Right ventricle myocardium superior (tissue), 1 donor: ENCODE measurements at regions not wholly inside any gene's neighbourhood (a gene's known extent, or its start where the extent isn't known, plus 50 kb on each side); places are given as distances from the start of the nearest gene placed in this dataset.

Experiments used
- ATAC-seq: fragments of 200-7000 bp; cut with Tn5 transposase; one replicate; pipeline ENCODE4 v1.9.1; 2020; ENCODE audit warnings: mild to moderate bottlenecking; ENCODE audit not compliant: poor library complexity
- DNase-seq: peaks from one replicate; pipeline ENCODE4 v3.0.0-alpha.2; 2020
- intact Hi-C: fragments of 100-400 bp; cut with DNase I; formaldehyde crosslinking; loops from one replicate; pipeline ENCODE4 v1.11.2; 2022
- donor health status: DM: no; HTN: yes; CAD: no; lungs with severe emphysema.

- DNase-seq (no peak), ATAC-seq (no peak)
- intact Hi-C loops, result no loop called here
Measured at GRCh38 chr2:160700021-160700814, 206.6 kb upstream of the RBMS1 start.

DNA sequence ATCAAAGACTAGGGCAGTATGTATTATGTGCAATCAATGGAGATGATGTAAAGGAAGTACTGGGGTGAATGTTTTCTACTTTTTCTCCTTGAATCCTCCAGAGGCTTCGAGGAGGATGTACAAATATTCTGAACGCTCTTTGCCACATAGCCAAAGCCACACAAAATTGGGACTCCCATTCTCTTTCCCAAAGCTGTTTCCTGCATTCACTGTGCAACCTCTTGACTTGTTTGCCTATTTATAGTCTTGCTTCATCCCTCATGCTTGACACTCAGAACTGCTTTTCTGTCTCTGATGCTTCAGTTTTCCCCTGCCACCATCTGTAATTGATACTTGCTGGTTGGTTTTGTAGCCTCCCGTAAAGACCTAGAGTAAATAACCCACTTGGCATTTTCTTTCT is 208.2 kb upstream of the RBMS1 start:
- ATAC-seq (no peak), DNase-seq (no peak)
- intact Hi-C loops, result no loop called here

DNA sequence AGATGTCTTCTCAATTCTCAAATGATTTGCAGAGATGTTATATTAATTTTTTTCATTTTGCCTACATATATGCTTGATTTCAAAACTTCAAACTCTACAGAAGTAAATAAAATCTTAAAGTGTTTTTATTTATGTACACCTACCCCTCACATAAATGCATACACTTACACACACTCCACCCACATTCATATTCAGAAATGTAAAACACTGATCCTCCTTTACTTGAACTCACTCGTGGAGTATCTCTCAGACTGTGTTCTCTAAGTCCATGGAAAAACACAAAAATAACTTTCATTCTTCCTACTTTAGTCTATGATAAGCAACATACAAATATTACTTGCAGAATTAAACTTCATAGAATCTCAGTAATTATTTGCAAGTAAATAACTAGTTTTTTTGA is 209.1 kb upstream of the RBMS1 start:
- no peak for DNase-seq
- intact Hi-C loops, result no loop called here
- no peak for ATAC-seq

- peak; percentile 58 for ATAC-seq
Measured at GRCh38 chr2:160703648-160704585, 210.3 kb upstream of the RBMS1 start.

DNA sequence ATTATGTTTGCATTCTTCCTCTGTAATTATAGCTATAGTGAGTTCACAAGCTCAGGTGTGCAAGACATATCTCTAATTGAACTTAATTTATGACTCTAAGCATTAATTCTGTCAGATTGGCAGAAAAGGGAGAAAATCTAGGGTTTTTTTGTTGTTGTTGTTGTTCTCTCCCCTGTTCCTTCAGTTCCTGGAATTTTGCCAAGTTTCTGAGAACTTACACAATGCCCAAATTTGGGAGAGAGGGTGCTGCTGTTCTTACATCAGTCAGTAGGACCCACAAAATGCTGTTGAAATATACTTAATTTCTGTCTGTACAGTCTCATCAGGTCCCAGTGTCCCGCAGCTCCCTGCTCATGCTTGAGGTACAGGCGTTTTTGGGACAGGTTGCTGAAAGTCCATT is 221.8 kb upstream of the RBMS1 start:
- intact Hi-C loops, result no loop called here
- ATAC-seq (no peak), DNase-seq (no peak)

More at GRCh38 chr2:160703648-160704585, 210.3 kb upstream of the RBMS1 start:
- intact Hi-C loops, result no loop called here
- DNase-seq, result no peak

GRCh38 chr2:160719116-160719515 is 225.5 kb upstream of the RBMS1 start:
- ATAC-seq, result no peak
- intact Hi-C loops, result no loop called here

GRCh38 chr2:160720098-160720497 is 226.5 kb upstream of the RBMS1 start:
- intact Hi-C loops, result no loop called here
- ATAC-seq (no peak), DNase-seq (no peak)

More at GRCh38 chr2:160719116-160719515, 225.5 kb upstream of the RBMS1 start:
- DNase-seq, result no peak

DNA sequence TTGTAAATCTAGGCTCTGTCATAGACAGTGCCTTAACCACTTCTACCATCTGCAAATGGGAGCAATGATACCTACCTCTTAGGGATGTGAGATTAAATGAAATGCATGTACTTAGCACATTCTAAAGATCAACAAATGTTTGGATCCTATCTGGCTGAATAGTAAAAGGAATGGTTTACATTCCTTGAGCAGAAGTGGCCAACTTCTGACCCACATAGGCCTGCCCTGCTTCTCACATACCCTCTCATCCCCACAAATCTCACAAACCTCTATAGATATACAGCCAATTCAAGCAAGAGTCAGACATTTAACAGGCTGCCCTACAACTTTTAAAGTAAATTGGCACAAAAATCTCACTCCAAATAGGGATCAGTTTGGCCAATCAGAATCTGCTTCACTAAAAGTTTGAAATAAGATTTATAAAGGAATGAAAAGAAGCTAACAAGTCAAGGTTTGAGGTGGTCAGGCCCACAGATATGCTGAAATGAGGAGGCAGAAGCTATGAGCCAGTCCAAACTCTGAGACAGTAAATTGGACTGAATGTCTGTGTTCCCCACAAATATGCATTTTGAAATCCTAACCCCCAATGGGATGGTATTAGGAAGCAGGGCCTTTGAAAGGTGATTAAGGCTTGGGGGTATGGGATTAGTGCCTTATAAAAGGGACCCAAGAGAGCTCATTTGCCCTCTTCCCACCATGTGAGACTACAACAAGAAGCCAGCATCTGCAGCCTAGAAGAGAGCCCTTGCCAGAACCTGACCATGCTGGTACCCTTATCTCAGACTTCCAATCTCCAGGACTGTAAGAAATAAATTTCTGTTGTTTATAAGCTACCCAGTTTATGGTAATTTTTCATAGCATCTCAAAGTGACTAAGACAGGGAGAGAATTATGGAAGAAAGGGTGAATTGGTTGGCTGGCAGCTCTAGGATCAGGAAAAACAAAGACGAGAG is 227.8 kb upstream of the RBMS1 start:
- intact Hi-C loops, result no loop called here
- ATAC-seq (no peak), DNase-seq (no peak)

DNA sequence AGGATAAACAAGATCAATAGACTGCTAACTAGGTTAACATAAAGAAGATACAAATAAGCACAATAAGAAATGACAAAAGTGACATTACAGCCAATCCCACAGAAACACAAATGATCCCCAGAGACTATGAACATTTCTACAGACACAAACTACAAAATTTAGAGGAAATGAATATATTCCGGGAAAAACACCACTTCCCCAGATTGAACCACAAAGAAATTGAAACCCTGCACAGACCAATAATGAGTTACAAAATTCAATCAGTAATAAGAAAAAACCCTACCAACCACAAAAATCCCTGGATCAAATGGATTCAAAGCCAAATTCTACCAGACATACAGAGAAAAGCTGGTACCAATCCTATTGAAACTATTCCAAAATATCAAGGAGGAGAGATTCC is 232.4 kb upstream of the RBMS1 start:
- no peak for ATAC-seq
- DNase-seq, result no peak
- intact Hi-C loops, result no loop called here

GRCh38 chr2:160730296-160730995 is 236.8 kb upstream of the RBMS1 start:
- DNase-seq (no peak), ATAC-seq (no peak)
- intact Hi-C loops, result no loop called here

- no peak for DNase-seq
- intact Hi-C loops, result no loop called here
- no peak for ATAC-seq
Measured at GRCh38 chr2:160731415-160731814, 237.8 kb upstream of the RBMS1 start.

- ATAC-seq, result no peak
- intact Hi-C loops, result no loop called here
- DNase-seq, result no peak
Measured at GRCh38 chr2:160731856-160732255, 238.2 kb upstream of the RBMS1 start.

DNA sequence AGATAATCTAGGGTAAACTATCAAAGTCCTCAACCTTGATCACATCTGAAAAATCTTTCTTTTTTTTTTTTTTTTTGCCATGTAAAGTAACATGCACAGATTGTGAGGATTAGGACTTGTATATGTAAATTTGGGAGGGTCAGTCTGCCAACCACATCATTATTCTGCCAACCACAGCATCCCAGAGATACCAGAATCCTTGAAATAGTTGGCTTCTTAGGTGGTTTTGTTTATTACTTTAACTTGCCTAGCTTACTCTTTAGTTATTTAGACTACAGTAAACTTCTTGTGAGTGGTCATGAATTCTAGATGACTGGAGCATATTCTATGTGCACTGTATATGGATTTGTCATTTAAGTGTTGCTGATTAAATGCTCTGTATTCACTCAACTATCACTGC is 242.1 kb upstream of the RBMS1 start:
- DNase-seq (no peak), ATAC-seq (no peak)
- intact Hi-C loops, result no loop called here

- DNase-seq, result no peak
- ATAC-seq, result no peak
- intact Hi-C loops, result no loop called here
Measured at GRCh38 chr2:160736148-160737028, 242.8 kb upstream of the RBMS1 start.

GRCh38 chr2:160737247-160737646 is 243.6 kb upstream of the RBMS1 start:
- intact Hi-C loops, result no loop called here
- ATAC-seq (no peak), DNase-seq (no peak)

GRCh38 chr2:160741271-160741670 is 247.7 kb upstream of the RBMS1 start:
- intact Hi-C loops, result no loop called here
- no peak for DNase-seq
- ATAC-seq, result no peak

DNA sequence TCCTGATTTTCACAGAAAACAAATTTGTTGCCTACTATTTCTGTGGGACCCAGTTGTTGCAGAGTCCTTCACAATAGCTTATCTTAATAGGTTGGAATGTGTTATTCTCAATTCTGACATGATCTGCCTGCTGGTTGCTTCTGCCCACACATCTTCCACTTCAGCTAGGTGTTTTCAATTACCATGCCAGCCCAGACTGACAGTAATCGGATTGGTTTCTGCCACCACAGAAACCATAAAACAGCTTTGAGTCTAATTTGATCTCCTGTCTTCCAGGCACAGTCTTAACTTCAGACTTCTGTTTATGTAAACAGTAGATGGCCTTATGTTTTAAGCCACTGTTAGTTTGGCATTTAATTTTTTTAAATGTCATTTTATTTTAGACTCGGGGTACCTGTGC is 248.2 kb upstream of the RBMS1 start:
- intact Hi-C loops, result no loop called here
- no peak for DNase-seq
- no peak for ATAC-seq
